K562 (cell line): ENCODE measurements at regions not wholly inside any gene's neighbourhood (a gene's known extent, or its start where the extent isn't known, plus 50 kb on each side); places are given as distances from the start of the nearest gene placed in this dataset.

Source experiments
- ATAC-seq: fragments of 200-7000 bp; cut with Tn5 transposase; 3 replicates; pipeline ENCODE4 v1.9.1; 2020; ENCODE audit warnings: moderate library complexity
- BruUV-seq: library from RNA; stranded (reverse); fragments of 400-500 nt; replicated peaks from 2 replicates; lab custom pipeline; 2021; lab: Mats Ljungman, UMichigan
- CTCF ChIA-PET: fragments of 300-600 bp; formaldehyde crosslinking; extraction: SDS; loops from one replicate; lab custom pipeline; 2021; ENCODE audit warnings: low intra/inter-chr PET ratio; lab: Yijun Ruan, JAX
- POLR2A ChIA-PET: fragments of 300-600, 350-650 bp; sonication (Branson Sonifier 250); formaldehyde crosslinking; extraction: SDS; loops from one replicate; lab custom pipeline; 2021; ENCODE audit warnings: antibody characterized with exemption, inconsistent platforms; lab: Yijun Ruan, JAX
- DNase-seq, 4 experiments: peaks; one replicate each; pipeline versions ENCODE4 v3.0.0 to v3.0.0-alpha.2; 2011 to 2018; ENCODE audit warnings: low spot score in 3 of 4, mixed read lengths in 3 of 4; ENCODE audit errors: extremely low read depth in 1 of 4
- FAIRE-seq: peaks from 2 replicates; lab custom pipeline; 2011; peaks lifted over from hg19 to GRCh38; lab: Jason Lieb, UNC
- H2AFZ ChIP-seq: 2 replicates; pipeline ENCODE4 v1.6.0; 2011; ENCODE audit warnings: low read depth, low read length, control low read depth, inconsistent platforms
- H3K27ac ChIP-seq: fragments of 200-600 bp; 3 replicates; pipeline ENCODE4 v1.8.0; 2011; ENCODE audit warnings: low read depth, mild to moderate bottlenecking, control low read depth, inconsistent platforms, low read length, moderate library complexity, mixed read lengths; ENCODE audit errors: extremely low read depth
- H3K27me3 ChIP-seq, 2 experiments: fragments of 300-600 bp in 1 of 2; 2 replicates in 1 of 2; 3 replicates in 1 of 2; pipeline versions ENCODE4 v1.6.0 to v1.8.0; 2011; ENCODE audit warnings: inconsistent platforms in 2 of 2, low read length in 2 of 2, mild to moderate bottlenecking in 1 of 2, mixed read lengths in 1 of 2, moderate library complexity in 1 of 2; ENCODE audit not compliant: control insufficient read depth in 2 of 2, insufficient read depth in 2 of 2
- H3K36me3 ChIP-seq: fragments of 300-600 bp; 3 replicates; pipeline ENCODE4 v1.8.0; 2011; ENCODE audit warnings: mild to moderate bottlenecking, low read length, inconsistent platforms; ENCODE audit not compliant: control insufficient read depth, insufficient read depth
- H3K4me1 ChIP-seq, 2 experiments: fragments of 200-600 bp in 1 of 2; replicated peaks in 1 of 2; 2 replicates in 1 of 2; 3 replicates in 1 of 2; pipeline versions ENCODE4 v1.5.1 to v1.8.0; 2011; ENCODE audit warnings: inconsistent platforms in 2 of 2, low read length in 2 of 2, mild to moderate bottlenecking in 1 of 2, mixed read lengths in 1 of 2, moderate library complexity in 1 of 2; ENCODE audit not compliant: control insufficient read depth in 2 of 2, insufficient read depth in 2 of 2
- H3K4me2 ChIP-seq: 2 replicates; pipeline ENCODE4 v1.6.1; 2011; ENCODE audit warnings: low read length, control low read depth, inconsistent platforms, mixed read lengths; ENCODE audit not compliant: insufficient read depth
- H3K4me3 ChIP-seq: fragments of 200-600 bp; sonication (generic), shearing (Covaris generic); 2 replicates; pipeline ENCODE4 v1.5.1; 2016; ENCODE audit warnings: control low read depth, inconsistent platforms
- H3K79me2 ChIP-seq: fragments of 200-600 bp; 3 replicates; pipeline ENCODE4 v1.8.0; 2011; ENCODE audit warnings: low read length, inconsistent platforms; ENCODE audit not compliant: control insufficient read depth, insufficient read depth
- H3K9ac ChIP-seq, 2 experiments: 2 replicates each; pipeline versions ENCODE4 v1.6.0 to v1.6.1; 2011; ENCODE audit warnings: low read depth in 2 of 2, low read length in 2 of 2, control low read depth in 1 of 2, inconsistent platforms in 1 of 2, mild to moderate bottlenecking in 1 of 2, mixed read lengths in 1 of 2; ENCODE audit not compliant: insufficient read depth in 1 of 2
- H3K9me1 ChIP-seq: one replicate; pipeline ENCODE4 v1.6.0; 2011; ENCODE audit warnings: inconsistent platforms, mild to moderate bottlenecking, low read length, moderate library complexity; ENCODE audit not compliant: control insufficient read depth, insufficient read depth
- H3K9me3 ChIP-seq: replicated peaks from 2 replicates; pipeline ENCODE4 v1.5.1; 2011; ENCODE audit warnings: low read depth, low read length, inconsistent platforms; ENCODE audit not compliant: control insufficient read depth, insufficient read depth
- H4K20me1 ChIP-seq: replicated peaks from 2 replicates; pipeline ENCODE4 v1.6.1; 2011; ENCODE audit warnings: low read length, inconsistent platforms, mixed read lengths; ENCODE audit not compliant: control insufficient read depth, insufficient read depth
- BHLHE40 ChIP-seq: IDR thresholded peaks from 2 replicates; pipeline ENCODE4 v1.6.1; 2011; ENCODE audit warnings: low read length, improper control_type of control experiment
- CAMTA2 ChIP-seq: fragments of 250-450 bp; sonication (Bioruptor Pico); conservative IDR thresholded peaks from 2 replicates; pipeline ENCODE4 v1.5.1; 2022
- HNRNPUL1 ChIP-seq: fragments of 200-400 bp; formaldehyde crosslinking; IDR thresholded peaks from 2 replicates; pipeline ENCODE4 v1.6.1; 2017; ENCODE audit warnings: low read length
- KDM2B ChIP-seq: fragments of 250-450 bp; sonication (Bioruptor Pico); IDR thresholded peaks from 2 replicates; pipeline ENCODE4 v1.8.0; 2021; ENCODE audit warnings: mild to moderate bottlenecking, moderate library complexity
- NR3C1 ChIP-seq: sonication (generic); formaldehyde crosslinking; IDR thresholded peaks from 2 replicates; pipeline ENCODE4 v1.8.1; 2022; ENCODE audit warnings: missing genetic modification reagents
- RBM39 ChIP-seq: fragments of 200-400 bp; formaldehyde crosslinking; optimal IDR thresholded peaks from 2 replicates; pipeline ENCODE3; 2018; ENCODE audit warnings: low read depth, low read length
- SIRT6 ChIP-seq: IDR thresholded peaks from one replicate; pipeline ENCODE4 v1.6.1; 2012; ENCODE audit warnings: low read depth, mild to moderate bottlenecking, control low read depth, inconsistent platforms, low read length, moderate library complexity
- ZNF124 ChIP-seq: sonication (generic); formaldehyde crosslinking; IDR thresholded peaks from 2 replicates; pipeline ENCODE4 v1.8.1; 2022; ENCODE audit warnings: missing genetic modification reagents
- WGBS: fragments of 100-300 bp; shearing (Covaris generic); methylation state at CpG from one replicate; pipeline ENCODE4 v1.1.6; 2016; ENCODE audit warnings: low coverage, mixed read lengths; ENCODE audit not compliant: insufficient coverage; ENCODE audit errors: missing lambda C conversion rate; 5-methylcytosine and 5-hydroxymethylcytosine counted together
- in situ Hi-C: fragments of 300-500 bp; cut with MboI; formaldehyde crosslinking; loops from 4 replicates; pipeline ENCODE4 v1.15.0; 2018; ENCODE audit warnings: inconsistent platforms, mixed read lengths
- intact Hi-C: fragments of 100-400 bp; cut with micrococcal nuclease; formaldehyde crosslinking; loops from 2 replicates; pipeline ENCODE4 v1.14.2; 2022
- TF ChIP-seq, protein P1 (sequence below): sonication (generic); formaldehyde crosslinking; IDR thresholded peaks from 2 replicates; pipeline ENCODE4 v1.8.0; 2022; ENCODE audit warnings: mild to moderate bottlenecking, missing genetic modification reagents
- TF ChIP-seq, protein P2 (sequence below): fragments of 450-650 bp; IDR thresholded peaks from 2 replicates; pipeline ENCODE4 v1.7.0; 2016; ENCODE audit warnings: borderline replicate concordance
- TF ChIP-seq, protein P3 (sequence below): sonication (generic); formaldehyde crosslinking; IDR thresholded peaks from 2 replicates; pipeline ENCODE4 v1.8.1; 2023; ENCODE audit warnings: mild to moderate bottlenecking, missing genetic modification reagents

DNA sequence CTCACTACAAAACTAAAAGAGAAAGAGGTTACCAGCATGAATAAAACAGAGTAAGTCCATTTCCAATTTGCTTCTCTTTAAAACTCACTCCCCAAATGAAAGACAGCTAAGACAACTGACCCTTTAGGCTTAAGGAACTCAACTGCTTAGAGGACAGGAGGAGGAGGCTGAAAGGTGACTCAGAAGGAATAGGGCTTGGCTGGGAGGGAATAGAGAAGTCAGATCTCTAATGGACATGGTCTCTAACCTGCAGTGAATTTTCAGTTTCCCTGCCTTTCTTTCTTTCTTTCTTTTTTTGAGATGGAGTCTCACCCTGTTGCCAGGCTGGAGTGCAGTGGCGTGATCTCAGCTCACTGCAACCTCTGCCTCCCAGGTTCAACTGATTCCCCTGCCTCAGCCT is 261.8 kb upstream of the CLINT1 start:
- CTCF ChIA-PET: no interaction called here
- Histone ChIP-seq H3K79me2 (no peaks in the 10 kb centered on the region), H3K9ac (no peak overlapping the region), H3K27me3 (no peaks in the 10 kb centered on the region), H3K27ac (no peak overlapping the region), H3K4me1 (no peaks in the 10 kb centered on the region), H3K4me3 (no peak overlapping the region), H4K20me1 (no peaks in the 10 kb centered on the region), H3K36me3 (no peaks in the 10 kb centered on the region), H3K9me3 (no peaks in the 10 kb centered on the region), H3K4me2 (no peak overlapping the region), H3K9me1 (no peaks in the 10 kb centered on the region), H2AFZ (no peak overlapping the region)
- no peak for DNase-seq
- FAIRE-seq: no peak
- POLR2A ChIA-PET: no interaction called here
- no peak for ATAC-seq
- 0% methylated on average over 1 of the region's 1 CpG for WGBS
- in situ Hi-C loops: no loop called here
- TF ChIP-seq, protein P1, sequence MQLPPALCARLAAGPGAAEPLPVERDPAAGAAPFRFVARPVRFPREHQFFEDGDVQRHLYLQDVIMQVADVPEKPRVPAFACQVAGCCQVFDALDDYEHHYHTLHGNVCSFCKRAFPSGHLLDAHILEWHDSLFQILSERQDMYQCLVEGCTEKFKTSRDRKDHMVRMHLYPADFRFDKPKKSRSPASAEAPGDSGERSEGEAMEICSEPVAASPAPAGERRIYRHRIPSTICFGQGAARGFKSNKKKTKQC: no peak
- no peak for TF ChIP-seq KDM2B
- TF ChIP-seq HNRNPUL1: no peak
- TF ChIP-seq NR3C1 (CRISPR knock-in tag): no peak
- TF ChIP-seq CAMTA2: no peak
- TF ChIP-seq RBM39: no peak
- no peak for TF ChIP-seq ZNF124 (CRISPR knock-in tag)
- TF ChIP-seq, protein P2, sequence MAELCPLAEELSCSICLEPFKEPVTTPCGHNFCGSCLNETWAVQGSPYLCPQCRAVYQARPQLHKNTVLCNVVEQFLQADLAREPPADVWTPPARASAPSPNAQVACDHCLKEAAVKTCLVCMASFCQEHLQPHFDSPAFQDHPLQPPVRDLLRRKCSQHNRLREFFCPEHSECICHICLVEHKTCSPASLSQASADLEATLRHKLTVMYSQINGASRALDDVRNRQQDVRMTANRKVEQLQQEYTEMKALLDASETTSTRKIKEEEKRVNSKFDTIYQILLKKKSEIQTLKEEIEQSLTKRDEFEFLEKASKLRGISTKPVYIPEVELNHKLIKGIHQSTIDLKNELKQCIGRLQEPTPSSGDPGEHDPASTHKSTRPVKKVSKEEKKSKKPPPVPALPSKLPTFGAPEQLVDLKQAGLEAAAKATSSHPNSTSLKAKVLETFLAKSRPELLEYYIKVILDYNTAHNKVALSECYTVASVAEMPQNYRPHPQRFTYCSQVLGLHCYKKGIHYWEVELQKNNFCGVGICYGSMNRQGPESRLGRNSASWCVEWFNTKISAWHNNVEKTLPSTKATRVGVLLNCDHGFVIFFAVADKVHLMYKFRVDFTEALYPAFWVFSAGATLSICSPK: no peak
- TF ChIP-seq BHLHE40: no peak
- TF ChIP-seq, protein P3, sequence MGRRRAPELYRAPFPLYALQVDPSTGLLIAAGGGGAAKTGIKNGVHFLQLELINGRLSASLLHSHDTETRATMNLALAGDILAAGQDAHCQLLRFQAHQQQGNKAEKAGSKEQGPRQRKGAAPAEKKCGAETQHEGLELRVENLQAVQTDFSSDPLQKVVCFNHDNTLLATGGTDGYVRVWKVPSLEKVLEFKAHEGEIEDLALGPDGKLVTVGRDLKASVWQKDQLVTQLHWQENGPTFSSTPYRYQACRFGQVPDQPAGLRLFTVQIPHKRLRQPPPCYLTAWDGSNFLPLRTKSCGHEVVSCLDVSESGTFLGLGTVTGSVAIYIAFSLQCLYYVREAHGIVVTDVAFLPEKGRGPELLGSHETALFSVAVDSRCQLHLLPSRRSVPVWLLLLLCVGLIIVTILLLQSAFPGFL (CRISPR knock-in tag): no peak
- TF ChIP-seq SIRT6: no peak
- BruUV-seq: no TSS peak
- intact Hi-C loops: no loop called here
